ENCODE measurements at regions not wholly inside any gene's neighbourhood (a gene's known extent, or its start where the extent isn't known, plus 50 kb on each side); places are given as distances from the start of the nearest gene placed in this dataset.
"Not testable (repeated sequence)": the region's sequence is repeated elsewhere in the genome, so short reads cannot be mapped to it uniquely, and the experiment has no call there.

DNA sequence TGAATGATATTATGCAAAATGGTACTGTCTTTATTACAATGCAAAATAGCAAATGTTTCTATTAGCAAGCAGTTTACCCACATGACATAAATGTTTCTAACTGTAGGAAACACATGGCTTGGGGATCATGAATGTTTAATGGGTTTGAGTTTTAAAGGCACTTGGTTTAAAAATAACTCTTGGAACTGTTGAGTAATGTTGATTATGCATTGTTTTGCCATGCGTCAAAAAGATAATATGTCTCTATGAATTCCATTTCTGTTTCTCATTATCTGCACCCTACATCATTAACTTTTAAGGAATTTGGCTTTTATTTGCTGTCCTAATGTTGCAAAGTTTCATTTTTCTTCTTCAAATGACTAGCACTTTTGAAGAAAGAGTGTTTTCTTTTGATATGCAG is 1355.5 kb downstream of the SUCLG1 start (continued):
- TF ChIP-seq, protein P1, sequence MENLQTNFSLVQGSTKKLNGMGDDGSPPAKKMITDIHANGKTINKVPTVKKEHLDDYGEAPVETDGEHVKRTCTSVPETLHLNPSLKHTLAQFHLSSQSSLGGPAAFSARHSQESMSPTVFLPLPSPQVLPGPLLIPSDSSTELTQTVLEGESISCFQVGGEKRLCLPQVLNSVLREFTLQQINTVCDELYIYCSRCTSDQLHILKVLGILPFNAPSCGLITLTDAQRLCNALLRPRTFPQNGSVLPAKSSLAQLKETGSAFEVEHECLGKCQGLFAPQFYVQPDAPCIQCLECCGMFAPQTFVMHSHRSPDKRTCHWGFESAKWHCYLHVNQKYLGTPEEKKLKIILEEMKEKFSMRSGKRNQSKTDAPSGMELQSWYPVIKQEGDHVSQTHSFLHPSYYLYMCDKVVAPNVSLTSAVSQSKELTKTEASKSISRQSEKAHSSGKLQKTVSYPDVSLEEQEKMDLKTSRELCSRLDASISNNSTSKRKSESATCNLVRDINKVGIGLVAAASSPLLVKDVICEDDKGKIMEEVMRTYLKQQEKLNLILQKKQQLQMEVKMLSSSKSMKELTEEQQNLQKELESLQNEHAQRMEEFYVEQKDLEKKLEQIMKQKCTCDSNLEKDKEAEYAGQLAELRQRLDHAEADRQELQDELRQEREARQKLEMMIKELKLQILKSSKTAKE (IDR thresholded peaks at IDR 0.05; ENCODE audit: low read depth, poor library complexity, severe bottlenecking), result no peak
- TF ChIP-seq, protein P2, sequence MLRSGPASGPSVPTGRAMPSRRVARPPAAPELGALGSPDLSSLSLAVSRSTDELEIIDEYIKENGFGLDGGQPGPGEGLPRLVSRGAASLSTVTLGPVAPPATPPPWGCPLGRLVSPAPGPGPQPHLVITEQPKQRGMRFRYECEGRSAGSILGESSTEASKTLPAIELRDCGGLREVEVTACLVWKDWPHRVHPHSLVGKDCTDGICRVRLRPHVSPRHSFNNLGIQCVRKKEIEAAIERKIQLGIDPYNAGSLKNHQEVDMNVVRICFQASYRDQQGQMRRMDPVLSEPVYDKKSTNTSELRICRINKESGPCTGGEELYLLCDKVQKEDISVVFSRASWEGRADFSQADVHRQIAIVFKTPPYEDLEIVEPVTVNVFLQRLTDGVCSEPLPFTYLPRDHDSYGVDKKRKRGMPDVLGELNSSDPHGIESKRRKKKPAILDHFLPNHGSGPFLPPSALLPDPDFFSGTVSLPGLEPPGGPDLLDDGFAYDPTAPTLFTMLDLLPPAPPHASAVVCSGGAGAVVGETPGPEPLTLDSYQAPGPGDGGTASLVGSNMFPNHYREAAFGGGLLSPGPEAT (IDR thresholded peaks at IDR 0.05; ENCODE audit: low read depth), result no peak
- no peak for TF ChIP-seq EGR1 (IDR thresholded peaks at IDR 0.05; ENCODE audit: borderline replicate concordance in 1 of 2, low read depth in 2 of 2, low read length in 2 of 2)
- TF ChIP-seq FOXM1 (IDR thresholded peaks at IDR 0.05; ENCODE audit: low read depth, low read length), result no peak
- no peak for TF ChIP-seq ZNF217 (IDR thresholded peaks at IDR 0.05)
- no peak for TF ChIP-seq CBX5 (IDR thresholded peaks at IDR 0.05; ENCODE audit: low read depth)
- TF ChIP-seq, protein P3, sequence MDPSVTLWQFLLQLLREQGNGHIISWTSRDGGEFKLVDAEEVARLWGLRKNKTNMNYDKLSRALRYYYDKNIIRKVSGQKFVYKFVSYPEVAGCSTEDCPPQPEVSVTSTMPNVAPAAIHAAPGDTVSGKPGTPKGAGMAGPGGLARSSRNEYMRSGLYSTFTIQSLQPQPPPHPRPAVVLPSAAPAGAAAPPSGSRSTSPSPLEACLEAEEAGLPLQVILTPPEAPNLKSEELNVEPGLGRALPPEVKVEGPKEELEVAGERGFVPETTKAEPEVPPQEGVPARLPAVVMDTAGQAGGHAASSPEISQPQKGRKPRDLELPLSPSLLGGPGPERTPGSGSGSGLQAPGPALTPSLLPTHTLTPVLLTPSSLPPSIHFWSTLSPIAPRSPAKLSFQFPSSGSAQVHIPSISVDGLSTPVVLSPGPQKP (IDR thresholded peaks at IDR 0.05; ENCODE audit: low read depth, low read length), result no peak
- TF ChIP-seq, protein P4, sequence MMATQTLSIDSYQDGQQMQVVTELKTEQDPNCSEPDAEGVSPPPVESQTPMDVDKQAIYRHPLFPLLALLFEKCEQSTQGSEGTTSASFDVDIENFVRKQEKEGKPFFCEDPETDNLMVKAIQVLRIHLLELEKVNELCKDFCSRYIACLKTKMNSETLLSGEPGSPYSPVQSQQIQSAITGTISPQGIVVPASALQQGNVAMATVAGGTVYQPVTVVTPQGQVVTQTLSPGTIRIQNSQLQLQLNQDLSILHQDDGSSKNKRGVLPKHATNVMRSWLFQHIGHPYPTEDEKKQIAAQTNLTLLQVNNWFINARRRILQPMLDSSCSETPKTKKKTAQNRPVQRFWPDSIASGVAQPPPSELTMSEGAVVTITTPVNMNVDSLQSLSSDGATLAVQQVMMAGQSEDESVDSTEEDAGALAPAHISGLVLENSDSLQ (IDR thresholded peaks at IDR 0.05), result no peak

DNA sequence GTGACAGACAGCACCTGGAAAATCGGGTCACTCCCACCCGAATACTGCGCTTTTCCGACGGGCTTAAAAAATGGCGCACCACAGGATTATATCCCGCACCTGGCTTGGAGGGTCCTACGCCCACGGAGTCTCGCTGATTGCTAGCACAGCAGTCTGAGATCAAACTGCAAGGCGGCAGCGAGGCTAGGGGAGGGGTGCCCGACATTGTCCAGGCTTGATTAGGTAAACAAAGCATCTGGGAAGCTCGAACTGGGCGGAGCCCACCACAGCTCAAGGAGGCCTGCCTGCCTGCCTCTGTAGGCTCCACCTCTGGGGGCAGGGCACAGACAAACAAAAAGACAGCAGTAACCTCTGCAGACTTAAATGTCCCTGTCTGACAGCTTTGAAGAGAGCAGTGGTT is 1370.0 kb downstream of the SUCLG1 start:
- 54% methylated on average over 14 of the region's 15 CpGs for WGBS (ENCODE audit: insufficient coverage, insufficient replicate concordance, low lambda C conversion rate, missing lambda C conversion rate)
- H3K9me3 ChIP-seq (replicated peaks; ENCODE audit: control insufficient read depth, insufficient read depth, low read length); H3K27me3 ChIP-seq (replicated peaks in 1 of 2; ENCODE audit: control insufficient read depth in 2 of 2, insufficient read depth in 2 of 2, low read length in 1 of 2); H3K27ac ChIP-seq (ENCODE audit: control insufficient read depth, insufficient read depth); H3K4me2 ChIP-seq (ENCODE audit: control insufficient read depth, insufficient read depth); H2AFZ ChIP-seq (ENCODE audit: control insufficient read depth, low read depth, low read length); POLR2A ChIA-PET; H3K36me3 ChIP-seq (ENCODE audit: control insufficient read depth in 2 of 2, insufficient read depth in 2 of 2, low read length in 1 of 2); in situ Hi-C loops (cut with MboI); intact Hi-C loops (cut with micrococcal nuclease; ENCODE audit: unreplicated experiment); DNase-seq (ENCODE audit: low read depth, low spot score); CTCF ChIA-PET; SMC1A ChIA-PET (ENCODE audit: uncharacterized antibody, unreplicated experiment); H3K79me2 ChIP-seq (ENCODE audit: control insufficient read depth, insufficient read depth, low read length); H4K20me1 ChIP-seq (ENCODE audit: control insufficient read depth, insufficient read depth); H3K4me1 ChIP-seq (ENCODE audit: control insufficient read depth, insufficient read depth, low read length); BruUV-seq (replicated peaks); H3K4me3 ChIP-seq; H3K9ac ChIP-seq (ENCODE audit: control insufficient read depth, insufficient read depth, low read length); ATAC-seq; FAIRE-seq; RAD21 ChIA-PET (ENCODE audit: unreplicated experiment): not testable (repeated sequence)
